ENCODE measurements at regions not wholly inside any gene's neighbourhood (a gene's known extent, or its start where the extent isn't known, plus 50 kb on each side); places are given as distances from the start of the nearest gene placed in this dataset.

DNA sequence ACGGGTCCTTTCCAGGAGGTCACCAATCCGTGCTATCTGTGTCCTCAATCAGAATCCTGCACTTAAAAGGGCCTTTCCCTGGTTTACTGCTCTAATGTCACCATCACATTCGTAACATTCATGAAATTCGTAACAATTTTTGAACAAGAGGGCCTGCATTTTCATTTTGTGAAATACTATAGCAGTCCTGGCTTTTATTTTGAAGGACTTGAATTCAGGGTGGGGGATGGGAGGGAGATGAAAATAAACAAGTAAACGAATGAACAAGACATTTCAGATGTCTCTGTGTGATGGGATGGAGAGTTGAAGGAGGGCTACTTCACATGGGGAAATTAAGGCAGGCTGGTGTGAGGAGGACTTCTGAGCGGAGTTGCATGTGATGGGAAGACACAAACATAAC, 281.0 kb downstream of the TSHZ3 start:
- TF ChIP-seq ESRRG (CRISPR knock-in tag; IDR thresholded peaks at IDR 0.05) (no peak), RARB (CRISPR knock-in tag; IDR thresholded peaks at IDR 0.05) (no peak)

Measured in SK-N-SH treated with all-trans-retinoic acid at 6 μM for 48 hours (cell line).